ENCODE measurements at regions not wholly inside any gene's neighbourhood (a gene's known extent, or its start where the extent isn't known, plus 50 kb on each side); places are given as distances from the start of the nearest gene placed in this dataset.

DNA sequence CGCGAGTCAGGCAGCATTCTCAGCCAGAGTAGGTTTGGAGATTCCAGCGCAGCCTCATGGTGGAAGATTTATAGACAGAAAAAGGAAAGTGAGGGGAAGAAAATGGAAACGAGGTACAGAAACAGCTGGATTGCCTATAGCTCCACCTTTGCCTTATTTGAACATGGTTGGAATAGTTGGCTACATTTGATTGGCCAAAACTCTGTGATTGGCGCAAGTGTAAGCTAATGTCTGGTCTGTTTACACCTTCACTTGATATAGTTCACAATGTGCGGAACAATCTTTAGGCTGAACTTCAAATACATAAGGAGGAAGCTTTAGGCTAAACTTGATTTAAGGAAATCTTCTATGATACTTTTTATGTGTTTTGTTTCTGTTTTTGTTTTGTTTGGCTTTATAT lies 1191.9 kb downstream of the NSUN3 start:
- TF ChIP-seq CTCF (IDR thresholded peaks at IDR 0.05) (no peak), POLR2A (IDR thresholded peaks at IDR 0.05) (no peak)
